HG03460 (cell line): ENCODE measurements at regions not wholly inside any gene's neighbourhood (a gene's known extent, or its start where the extent isn't known, plus 50 kb on each side); places are given as distances from the start of the nearest gene placed in this dataset.
"Not testable (repeated sequence)": the region's sequence is repeated elsewhere in the genome, so short reads cannot be mapped to it uniquely, and the experiment has no call there.

Experiments
- ATAC-seq: cut with Tn5 transposase; IDR thresholded peaks from one replicate; pipeline ENCODE4 v1.9.1; 2021; ENCODE audit not compliant: unreplicated experiment

GRCh38 chr15:95121191-95121590 lies 889.8 kb downstream of the MCTP2 start:
- no peak for ATAC-seq

GRCh38 chr15:95125803-95126202 lies 894.4 kb downstream of the MCTP2 start:
- no peak for ATAC-seq

- no peak for ATAC-seq
Observed at GRCh38 chr15:95127356-95127755, 896.0 kb downstream of the MCTP2 start.

- ATAC-seq = no peak
Observed at GRCh38 chr15:95129574-95129973, 898.2 kb downstream of the MCTP2 start.

- ATAC-seq = no peak
Observed at GRCh38 chr15:95131131-95131556, 899.8 kb downstream of the MCTP2 start.

- ATAC-seq = no peak
Observed at GRCh38 chr15:95132774-95133173, 901.4 kb downstream of the MCTP2 start.

- ATAC-seq = no peak
Observed at GRCh38 chr15:95134431-95135110, 903.2 kb downstream of the MCTP2 start.

GRCh38 chr15:95138604-95139270 lies 907.4 kb downstream of the MCTP2 start:
- no peak for ATAC-seq

- no peak for ATAC-seq
Observed at GRCh38 chr15:95141486-95141885, 910.1 kb downstream of the MCTP2 start.

- ATAC-seq = no peak
Observed at GRCh38 chr15:95142531-95142930, 911.2 kb downstream of the MCTP2 start.

- ATAC-seq = no peak
Observed at GRCh38 chr15:95146481-95146880, 915.1 kb downstream of the MCTP2 start.

- no peak for ATAC-seq
Observed at GRCh38 chr15:95148183-95148582, 916.8 kb downstream of the MCTP2 start.

- no peak for ATAC-seq
Observed at GRCh38 chr15:95149036-95149435, 917.7 kb downstream of the MCTP2 start.

- no peak for ATAC-seq
Observed at GRCh38 chr15:95149771-95150170, 918.4 kb downstream of the MCTP2 start.

GRCh38 chr15:95150466-95150865 lies 919.1 kb downstream of the MCTP2 start:
- no peak for ATAC-seq

- ATAC-seq = no peak
Observed at GRCh38 chr15:95152741-95153140, 921.4 kb downstream of the MCTP2 start.

- not testable (repeated sequence) for ATAC-seq
Observed at GRCh38 chr15:95153201-95153600, 921.8 kb downstream of the MCTP2 start.

GRCh38 chr15:95160316-95160715 lies 929.0 kb downstream of the MCTP2 start:
- no peak for ATAC-seq

- no peak for ATAC-seq
Observed at GRCh38 chr15:95162069-95162468, 930.7 kb downstream of the MCTP2 start.

GRCh38 chr15:95162531-95162930 lies 931.2 kb downstream of the MCTP2 start:
- ATAC-seq = no peak

GRCh38 chr15:95162967-95163531 lies 931.7 kb downstream of the MCTP2 start:
- ATAC-seq = no peak

GRCh38 chr15:95168152-95168551 lies 936.8 kb downstream of the MCTP2 start:
- ATAC-seq = no peak
